ENCODE measurements at regions not wholly inside any gene's neighbourhood (a gene's known extent, or its start where the extent isn't known, plus 50 kb on each side); places are given as distances from the start of the nearest gene placed in this dataset.

- TF ChIP-seq EZH2 (IDR thresholded peaks at IDR 0.05; ENCODE audit: low read length, unreplicated experiment) (no peak), CTCF (conservative IDR thresholded peaks at IDR 0.05; ENCODE audit: low read depth, low read length) (no peak), EZH2phosphoT487 (IDR thresholded peaks at IDR 0.05; ENCODE audit: borderline replicate concordance, low read length) (no peak)
Measured at GRCh38 chr10:118442032-118442431, 99.9 kb upstream of the FAM204A start.

Data from PC-3 (cell line).